ENCODE measurements at regions not wholly inside any gene's neighbourhood (a gene's known extent, or its start where the extent isn't known, plus 50 kb on each side); places are given as distances from the start of the nearest gene placed in this dataset.

GRCh38 chr12:77213319-77213718, 147.9 kb upstream of the E2F7 start:
- H2BK5ac ChIP-seq (ENCODE audit: insufficient read length, low read length), result no peak overlapping the region
- Mint-ChIP-seq H3K4me3 (no peak overlapping the region), H3K36me3 (ENCODE audit: insufficient read depth in 1 of 3, low read depth in 3 of 3) (peaks cover 3 to 27% (median 12%) of the 10 kb centered on the region in 3 experiments; a peak in 6 of 7 replicates), H3K9me3 (peaks cover 19 to 21% of the 10 kb centered on the region in 2 experiments), H3K27ac (peak overlapping the region in 1 of 3 experiments; percentile 41; a peak in 1 of 7 replicates), H3K4me1 (peaks cover 9 to 18% of the 10 kb centered on the region in 2 experiments), H3K27me3 (ENCODE audit: low read depth) (no peaks in the 10 kb centered on the region)
- H2BK120ac ChIP-seq (ENCODE audit: low read depth, low read length, poor library complexity, severe bottlenecking), result no peak overlapping the region
- no peak overlapping the region for H3K18ac ChIP-seq (ENCODE audit: insufficient read length, low read depth, low read length)
- no peak overlapping the region for H3K23ac ChIP-seq (ENCODE audit: insufficient read length, low read depth, low read length)
- H3K4me1 ChIP-seq (ENCODE audit: insufficient read depth, low read length), result no peaks in the 10 kb centered on the region
- H3K79me2 ChIP-seq (ENCODE audit: insufficient read depth, low read length), result no peaks in the 10 kb centered on the region
- no peak overlapping the region for H3K4ac ChIP-seq (ENCODE audit: low read depth, low read length)
- no peak overlapping the region for H3K27ac ChIP-seq (ENCODE audit: insufficient read length, low read depth, low read length)
- no peak overlapping the region for H3K56ac ChIP-seq (ENCODE audit: insufficient read length, low read depth, low read length)
- no peak overlapping the region for H2BK20ac ChIP-seq (ENCODE audit: low read depth, low read length, poor library complexity, severe bottlenecking)
- no peak overlapping the region for H2BK15ac ChIP-seq (ENCODE audit: low read depth, low read length)
- H3K4me2 ChIP-seq (ENCODE audit: insufficient read depth, insufficient read length, low read length), result no peak overlapping the region
- no peaks in the 10 kb centered on the region for H3K9me3 ChIP-seq (ENCODE audit: control insufficient read depth, low read depth, low read length)
- no peak for DNase-seq
- no peak overlapping the region for H2BK12ac ChIP-seq (ENCODE audit: insufficient read length, low read depth, low read length)
- no peak overlapping the region for H4K8ac ChIP-seq (replicated peaks; ENCODE audit: insufficient read length, low read depth, low read length)
- no peaks in the 10 kb centered on the region for H3K27me3 ChIP-seq (ENCODE audit: insufficient read depth, low read length)
- H4K91ac ChIP-seq (ENCODE audit: insufficient read length, low read depth, low read length), result no peak overlapping the region
- H2AFZ ChIP-seq (ENCODE audit: low read length), result no peak overlapping the region
- no peaks in the 10 kb centered on the region for H3K79me1 ChIP-seq (ENCODE audit: insufficient read depth, low read depth, low read length, poor library complexity, severe bottlenecking)
- H2AK5ac ChIP-seq (ENCODE audit: insufficient read length, low read length), result no peak overlapping the region
- no peak overlapping the region for H3K14ac ChIP-seq (ENCODE audit: insufficient read depth, low read length)
- H3K23me2 ChIP-seq (ENCODE audit: insufficient read length, low read depth, low read length, poor library complexity, severe bottlenecking), result no peaks in the 10 kb centered on the region
- H4K5ac ChIP-seq (ENCODE audit: insufficient read length, low read depth, low read length), result no peak overlapping the region
- no peak for TF ChIP-seq CTCF (conservative IDR thresholded peaks at IDR 0.05)
- no peak overlapping the region for H3K9ac ChIP-seq (ENCODE audit: extremely low read depth, insufficient read length, low read length)
- H4K20me1 ChIP-seq (ENCODE audit: control insufficient read depth, insufficient read depth, insufficient read length), result no peaks in the 10 kb centered on the region
- H3T11ph ChIP-seq (ENCODE audit: low read length), result no peak overlapping the region
- no CpG with 5 or more reads among the region's 5 CpGs for WGBS (ENCODE audit: extremely low coverage, insufficient read length, low lambda C conversion rate)
